NCI-H1105 treated with DMSO at 0.1 percent for 48 hours (cell line): ENCODE measurements at regions not wholly inside any gene's neighbourhood (a gene's known extent, or its start where the extent isn't known, plus 50 kb on each side); places are given as distances from the start of the nearest gene placed in this dataset.

Experiments
- DNase-seq: peaks from one replicate; lab custom pipeline; 2025; lab: John Stamatoyannopoulos, UW

DNA sequence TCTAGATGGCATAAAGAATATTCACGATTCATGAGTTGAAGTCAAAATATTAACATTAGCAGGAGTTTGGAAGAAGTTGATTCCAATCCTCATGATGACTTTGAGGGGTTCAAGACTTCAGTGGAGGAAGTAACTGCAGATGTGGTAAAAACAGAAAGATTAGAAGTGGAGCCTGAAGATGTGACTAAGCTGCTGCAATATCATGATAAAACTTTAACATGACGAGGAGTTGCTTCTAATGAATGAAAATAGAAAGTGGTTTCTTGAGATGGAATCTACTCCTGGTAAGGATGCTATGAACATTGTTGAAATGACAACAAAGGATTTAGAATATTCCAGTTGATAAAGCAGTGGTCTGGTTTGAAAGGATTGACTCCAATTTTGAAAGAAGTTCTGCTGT lies 70.1 kb upstream of the TMLHE start:
- DNase-seq, result no peak

DNA sequence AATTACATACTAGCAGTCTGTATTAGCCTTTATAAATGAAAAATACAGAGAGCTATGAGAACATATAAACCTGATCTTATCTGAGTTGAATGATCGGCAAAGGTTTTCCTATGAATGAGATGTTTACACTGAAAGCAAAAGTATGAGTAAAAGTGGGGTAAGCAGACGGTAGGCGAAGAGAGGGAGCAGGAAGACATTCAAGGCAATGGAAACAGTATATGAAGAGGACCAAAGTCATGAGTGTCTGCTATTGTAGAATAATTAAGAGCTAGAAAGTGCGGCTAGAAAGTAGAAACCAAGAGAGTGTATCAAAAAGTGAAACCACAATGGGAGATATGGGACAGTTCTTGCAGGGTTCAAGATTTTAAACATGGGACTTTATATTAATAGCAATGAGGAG lies 67.0 kb upstream of the TMLHE start:
- DNase-seq, result no peak

DNA sequence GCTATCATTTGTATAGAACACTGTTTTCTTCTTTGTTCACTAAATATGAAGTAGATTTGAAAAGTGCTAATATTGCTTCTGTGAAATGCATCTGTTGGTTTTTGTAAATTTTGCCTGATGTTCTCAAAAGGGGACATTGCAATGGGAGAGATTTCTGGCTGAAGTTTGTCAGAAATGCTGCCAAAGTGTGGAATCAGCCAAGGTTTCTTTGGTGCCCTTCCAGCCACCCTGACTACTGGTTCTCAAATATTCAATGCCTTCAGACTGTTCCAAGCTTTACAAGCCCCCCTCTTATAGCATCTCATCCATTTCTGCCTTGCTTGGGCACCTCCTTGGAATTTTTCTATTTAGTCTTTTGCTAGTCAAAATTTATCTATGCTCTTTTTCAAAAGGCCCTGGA lies 60.6 kb upstream of the TMLHE start:
- no peak for DNase-seq

DNA sequence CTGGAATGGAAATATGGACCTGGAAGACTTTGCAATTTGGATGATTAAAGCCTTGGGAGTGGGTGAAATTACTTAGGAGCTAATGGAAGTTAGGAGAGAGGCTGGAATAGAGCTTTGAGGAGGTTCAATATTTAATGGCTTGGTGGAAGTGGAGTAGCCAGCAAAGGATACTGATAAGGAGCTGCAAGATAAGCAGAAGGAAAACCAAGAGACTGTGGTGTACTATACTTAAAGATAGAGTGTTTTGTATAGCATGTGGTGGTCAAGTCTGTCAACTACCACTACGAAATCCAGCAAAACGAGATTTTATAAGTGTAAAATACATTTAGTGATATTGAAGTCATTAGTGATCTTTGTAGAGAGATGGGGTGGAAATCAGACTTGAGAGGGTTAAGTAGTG lies 54.0 kb upstream of the TMLHE start:
- no peak for DNase-seq
